ENCODE measurements at regions not wholly inside any gene's neighbourhood (a gene's known extent, or its start where the extent isn't known, plus 50 kb on each side); places are given as distances from the start of the nearest gene placed in this dataset.

GRCh38 chr1:238323490-238323889, 432.8 kb upstream of the ZP4 start:
- TF ChIP-seq CTCF (IDR thresholded peaks at IDR 0.05; ENCODE audit: insufficient read depth, low read length, poor library complexity, severe bottlenecking) (no peak), EZH2phosphoT487 (conservative IDR thresholded peaks at IDR 0.05; ENCODE audit: low read length) (no peak)
